GM21423 (cell line): ENCODE measurements at regions not wholly inside any gene's neighbourhood (a gene's known extent, or its start where the extent isn't known, plus 50 kb on each side); places are given as distances from the start of the nearest gene placed in this dataset.
"Not testable (repeated sequence)": the region's sequence is repeated elsewhere in the genome, so short reads cannot be mapped to it uniquely, and the experiment has no call there.

Source experiments
- ATAC-seq: cut with Tn5 transposase; IDR thresholded peaks from one replicate; pipeline ENCODE4 v1.9.1; 2021; ENCODE audit warnings: mild to moderate bottlenecking, moderate library complexity; ENCODE audit not compliant: unreplicated experiment

DNA sequence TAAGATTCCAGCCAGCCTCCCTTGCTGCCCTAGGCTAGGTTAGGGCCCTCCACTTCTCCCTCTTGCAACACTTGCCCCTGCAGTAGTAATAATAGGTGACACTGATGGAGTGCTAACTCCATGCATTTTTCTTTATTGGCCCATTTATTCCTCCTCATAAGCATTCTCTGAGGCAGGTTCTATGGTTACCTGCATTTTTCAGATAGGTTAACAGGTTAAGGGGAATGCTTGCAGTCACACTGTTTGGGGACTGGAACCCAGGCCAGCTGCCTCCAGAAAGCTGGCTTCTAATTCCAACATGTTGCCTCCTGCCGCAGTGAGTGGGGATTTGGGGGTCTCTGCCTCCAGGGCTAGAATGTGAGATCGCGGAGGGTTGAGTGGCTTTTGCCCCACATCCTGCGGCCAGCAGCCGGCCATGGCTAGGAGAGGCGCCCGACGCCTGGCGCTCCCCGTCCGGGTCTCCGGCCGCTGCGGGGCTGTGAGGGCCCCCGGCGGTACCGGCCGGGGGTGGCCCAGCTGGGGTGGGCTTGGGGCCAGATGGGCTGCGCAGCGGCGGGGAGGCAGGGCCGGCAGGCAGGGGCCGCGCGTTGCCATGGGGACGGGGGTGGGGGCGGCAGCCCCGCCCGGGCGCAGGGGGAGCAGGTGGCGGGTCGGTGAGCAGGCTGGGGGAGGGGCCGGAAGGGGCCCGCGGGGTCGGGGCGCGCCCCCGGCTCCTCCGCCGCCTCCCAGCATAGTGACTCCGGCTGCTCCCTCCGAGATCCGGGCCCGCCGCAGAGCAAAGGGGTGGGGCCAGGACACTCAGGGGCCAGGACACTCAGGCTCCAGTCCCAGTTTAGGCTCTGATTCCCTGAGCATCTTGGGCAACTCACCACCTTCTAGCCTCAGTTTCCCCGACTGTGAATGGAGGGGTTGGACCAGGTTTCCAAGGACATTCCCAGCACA lies 68.4 kb upstream of the SSBP3 start:
- ATAC-seq, result no peak

GRCh38 chr1:54471588-54471987 lies 65.4 kb upstream of the SSBP3 start:
- no peak for ATAC-seq

DNA sequence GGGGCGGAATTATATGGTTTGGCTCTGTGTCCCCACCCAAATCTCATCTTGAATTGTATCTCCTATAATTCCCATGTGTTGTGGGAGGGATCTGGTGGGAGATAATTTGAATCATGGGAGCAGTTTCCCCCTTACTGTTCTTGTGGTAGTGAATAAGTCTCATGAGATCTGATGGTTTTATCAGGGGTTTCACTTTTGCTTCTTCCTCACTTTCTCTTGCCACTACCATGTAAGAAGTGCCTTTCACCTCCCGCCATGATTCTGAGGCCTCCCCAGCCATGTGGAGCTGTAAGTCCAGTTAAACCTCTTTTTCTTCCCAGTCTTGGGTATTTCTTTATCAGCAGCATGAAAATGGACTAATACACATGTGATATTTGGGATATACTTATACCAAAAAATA lies 63.2 kb upstream of the SSBP3 start:
- ATAC-seq, result not testable (repeated sequence)

- ATAC-seq, result not testable (repeated sequence)
Measured at GRCh38 chr1:54468288-54469084, 62.3 kb upstream of the SSBP3 start.

DNA sequence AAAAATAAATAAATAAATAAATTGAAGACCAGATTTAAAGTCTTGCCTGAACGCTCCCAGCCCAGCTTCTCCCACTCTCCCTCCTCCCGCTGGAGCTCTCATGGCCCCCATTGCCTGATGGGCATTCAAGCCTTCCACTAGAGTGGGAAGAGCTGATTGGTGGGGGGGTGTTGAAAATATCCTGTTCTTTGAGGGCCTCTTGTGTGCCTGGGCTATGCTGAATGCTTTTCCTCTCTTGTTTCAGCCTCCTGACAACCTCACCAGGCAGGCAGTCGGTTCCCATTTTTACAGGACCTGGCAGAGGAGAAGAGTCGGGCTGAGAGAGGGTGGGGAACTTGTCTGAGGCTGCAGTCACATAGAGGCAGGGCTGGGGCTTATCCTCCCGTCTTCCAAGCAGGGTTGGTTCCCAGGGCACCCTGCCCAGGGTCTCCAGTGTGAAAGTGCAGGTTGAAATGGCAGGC lies 59.2 kb upstream of the SSBP3 start:
- no peak for ATAC-seq

GRCh38 chr1:54464477-54465146 lies 58.4 kb upstream of the SSBP3 start:
- ATAC-seq, result no peak

DNA sequence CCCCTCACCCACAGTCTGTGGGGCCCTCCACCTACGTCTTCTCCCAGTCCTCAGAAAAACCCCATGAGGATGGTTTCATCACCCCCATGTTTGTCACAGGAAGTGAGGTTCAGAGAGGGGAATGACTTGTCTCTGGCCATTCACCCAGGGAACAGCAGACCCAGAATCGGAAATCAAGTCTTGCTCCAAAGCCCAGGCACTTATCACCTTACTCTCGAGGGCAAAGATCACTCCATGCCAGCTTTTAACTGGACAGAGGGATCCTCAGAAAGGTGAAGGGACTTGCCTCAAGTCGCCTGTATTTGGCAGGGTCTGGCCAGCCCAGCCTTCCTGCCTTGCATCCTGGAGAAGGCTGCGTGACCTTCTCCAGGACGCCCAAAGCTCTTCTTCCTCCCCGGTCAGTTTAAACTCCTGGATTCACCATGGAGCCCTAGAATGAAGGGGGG lies 57.9 kb upstream of the SSBP3 start:
- no peak for ATAC-seq

- ATAC-seq, result no peak
Measured at GRCh38 chr1:54463259-54464030, 57.3 kb upstream of the SSBP3 start.

DNA sequence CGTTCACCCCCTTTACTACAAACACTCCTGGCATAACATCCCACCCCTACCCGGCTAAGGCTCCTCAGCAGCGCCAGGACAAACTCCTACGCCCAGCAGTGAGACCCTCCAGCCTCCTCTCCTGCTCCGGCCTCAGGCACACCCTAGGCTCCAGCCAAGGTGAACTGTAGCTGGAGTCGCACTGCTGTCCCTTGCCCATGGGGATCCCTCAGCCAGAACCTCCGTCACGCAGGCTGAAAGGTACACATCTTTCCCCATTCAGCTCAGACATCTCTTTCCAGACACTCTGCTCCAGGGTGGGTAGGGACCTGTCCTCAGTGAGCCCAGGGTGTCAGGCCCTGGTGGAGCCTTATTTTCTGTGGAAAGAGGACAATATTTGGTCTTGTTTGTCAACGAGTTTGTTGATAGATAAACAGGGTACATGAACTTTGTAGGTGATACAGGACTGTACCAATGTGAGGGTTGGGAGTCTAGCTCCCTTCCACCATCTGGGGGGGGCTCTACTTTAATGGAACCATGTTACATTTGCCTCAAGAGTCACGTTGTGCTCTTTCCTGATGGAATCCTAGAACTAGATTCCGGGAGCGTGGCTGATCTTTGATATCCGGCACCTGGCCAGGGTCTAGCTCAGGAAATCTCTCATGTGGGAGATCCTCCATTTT lies 56.5 kb upstream of the SSBP3 start:
- no peak for ATAC-seq

DNA sequence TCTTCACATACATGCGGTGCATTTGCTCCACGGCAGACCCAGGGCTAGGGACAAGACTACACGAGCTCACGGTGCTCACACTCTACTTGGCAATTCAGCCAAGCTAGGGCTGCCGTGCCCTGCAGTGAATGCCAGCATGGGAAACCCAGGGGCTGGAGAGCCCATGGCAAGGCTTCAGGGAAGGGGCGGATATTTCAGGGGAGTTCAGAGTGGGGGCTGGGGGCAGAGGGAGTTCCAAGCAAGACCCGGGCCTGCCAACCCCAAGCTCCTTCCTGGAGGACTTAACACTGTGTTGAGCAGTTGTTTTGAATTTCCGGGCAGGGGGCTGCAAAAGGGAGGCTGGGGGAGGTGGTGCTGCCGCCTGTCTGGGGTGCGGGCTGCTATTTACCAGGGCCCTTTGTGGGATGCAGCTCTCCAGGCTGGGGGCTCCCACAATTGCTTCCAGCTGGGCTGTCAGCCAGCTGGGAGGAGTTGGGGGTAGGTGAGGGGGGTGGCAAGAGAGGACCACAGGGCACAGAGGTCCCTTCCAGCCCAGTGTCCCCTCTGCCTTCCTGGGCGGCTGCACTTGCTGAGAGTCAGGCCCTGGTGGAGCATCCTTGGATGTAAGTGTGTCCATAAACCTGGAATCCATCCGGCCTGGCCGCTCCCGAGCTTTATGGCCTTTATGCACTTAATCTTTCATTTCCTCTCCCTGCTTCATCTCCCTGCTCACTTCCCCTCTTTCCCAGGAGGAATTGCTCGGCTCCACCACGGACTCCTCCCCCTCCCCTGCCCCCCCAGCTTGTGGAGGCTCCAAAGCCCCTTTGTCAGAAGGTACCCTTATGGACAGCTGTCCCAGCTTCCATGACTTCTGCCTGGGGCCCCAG lies 55.8 kb upstream of the SSBP3 start:
- no peak for ATAC-seq

DNA sequence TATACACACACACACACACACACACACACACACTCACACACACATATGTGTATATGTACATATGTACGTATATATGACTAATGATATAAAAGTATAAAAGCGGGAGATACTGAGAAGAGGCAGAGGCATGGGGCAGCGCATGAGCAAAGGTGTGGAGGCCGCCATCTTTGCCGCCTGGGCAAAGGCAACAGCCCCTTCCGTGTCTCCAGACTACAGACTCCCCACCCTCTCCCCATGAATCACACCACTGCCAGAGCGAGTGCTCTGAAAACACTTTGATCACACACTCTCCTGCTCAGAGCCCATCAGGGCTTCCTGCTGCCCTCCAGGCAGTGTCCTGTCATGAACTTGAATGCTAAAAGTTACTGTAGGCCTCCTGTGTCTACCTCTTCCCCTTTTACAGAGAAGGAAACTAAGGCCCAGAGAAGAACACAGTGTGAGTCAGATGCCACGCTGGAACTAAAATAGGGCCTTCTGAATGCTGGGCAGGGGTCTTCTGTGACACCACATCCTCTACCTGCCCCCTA lies 54.7 kb upstream of the SSBP3 start:
- ATAC-seq, result no peak

GRCh38 chr1:54460351-54460750 lies 54.2 kb upstream of the SSBP3 start:
- ATAC-seq, result no peak

GRCh38 chr1:54459726-54460191 lies 53.6 kb upstream of the SSBP3 start:
- no peak for ATAC-seq

- ATAC-seq, result no peak
Measured at GRCh38 chr1:54459140-54459539, 52.9 kb upstream of the SSBP3 start.

- no peak for ATAC-seq
Measured at GRCh38 chr1:54456921-54457529, 50.8 kb upstream of the SSBP3 start.

DNA sequence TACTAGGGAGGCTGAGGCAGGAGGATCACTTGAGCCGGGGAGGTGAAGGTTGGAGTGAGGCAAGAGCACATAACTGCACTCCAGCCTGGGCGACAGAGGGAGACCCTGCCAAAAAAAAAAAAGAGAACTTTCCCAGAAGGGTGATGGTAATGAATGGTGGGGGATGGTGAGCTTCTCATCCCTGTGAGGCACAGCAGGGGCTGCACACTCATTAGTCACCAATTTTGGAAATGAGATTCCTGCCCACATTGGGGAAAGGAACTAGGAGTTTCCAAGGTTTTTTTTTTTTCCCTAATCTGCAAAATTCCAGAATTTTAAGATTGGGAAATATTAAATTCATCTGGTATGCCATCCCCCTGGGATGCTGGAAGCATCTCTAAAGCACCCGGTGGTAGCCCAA lies 50.2 kb upstream of the SSBP3 start:
- no peak for ATAC-seq
